ENCODE measurements at regions not wholly inside any gene's neighbourhood (a gene's known extent, or its start where the extent isn't known, plus 50 kb on each side); places are given as distances from the start of the nearest gene placed in this dataset.

DNA sequence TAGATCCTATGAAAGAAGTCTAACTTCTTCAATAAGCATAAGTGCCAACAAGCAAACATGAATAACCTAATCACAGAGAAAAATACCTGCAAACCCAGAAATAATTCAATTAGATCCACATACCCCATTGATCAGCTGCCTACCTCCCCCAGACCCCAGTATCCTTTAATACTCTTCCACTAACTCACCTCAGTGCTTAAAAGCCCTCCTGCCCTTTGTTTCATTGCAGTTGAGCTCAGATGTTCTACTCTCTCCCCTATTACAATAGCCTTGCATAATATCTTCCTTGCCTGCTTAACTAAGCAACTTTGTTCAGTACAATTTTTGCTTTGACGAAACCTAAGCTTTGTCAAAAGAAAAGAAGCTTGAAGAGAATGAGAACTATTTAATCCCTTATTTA is 156.0 kb upstream of the ZC3H15 start:
- WGBS (ENCODE audit: insufficient coverage) = no CpG with 5 or more reads among the region's 1 CpG
- H3K4me1 ChIP-seq (ENCODE audit: control insufficient read depth in 2 of 2, insufficient read depth in 2 of 2, low read length in 2 of 2) = no peaks in the 10 kb centered on the region
- CTCF ChIA-PET = no interaction called here
- no peaks in the 10 kb centered on the region for H3K79me2 ChIP-seq (ENCODE audit: control insufficient read depth, insufficient read depth, low read length)
- Mint-ChIP-seq H3K27ac (no peak overlapping the region), H3K9me3 (ENCODE audit: insufficient read depth) (peaks cover 7% of the 10 kb centered on the region), H3K4me1 (no peaks in the 10 kb centered on the region), H3K27me3 (no peaks in the 10 kb centered on the region), H3K4me3 (no peak overlapping the region)
- H3K4me3 ChIP-seq (ENCODE audit: control extremely low read depth in 1 of 5, extremely low read depth in 1 of 5, insufficient read depth in 1 of 5, low read depth in 2 of 5, low read length in 4 of 5) = no peak overlapping the region
- H3K27ac ChIP-seq (ENCODE audit: low read length in 2 of 2) = no peak overlapping the region
- no peaks in the 10 kb centered on the region for H3K9me3 ChIP-seq (ENCODE audit: control extremely low read depth in 1 of 3, control insufficient read depth in 2 of 3, insufficient read depth in 1 of 3, low read length in 2 of 3)
- no peak overlapping the region for H2AFZ ChIP-seq (ENCODE audit: insufficient read depth, low read depth, low read length, poor library complexity, severe bottlenecking)
- no peak overlapping the region for H3K4me2 ChIP-seq (replicated peaks; ENCODE audit: low read depth, low read length, poor library complexity, severe bottlenecking)
- H4K20me1 ChIP-seq (ENCODE audit: control insufficient read depth, insufficient read depth, low read length, poor library complexity, severe bottlenecking) = no peaks in the 10 kb centered on the region
- DNase-seq (no peak), ATAC-seq (ENCODE audit: low read depth) (no peak)
- H3K27me3 ChIP-seq (replicated peaks in 1 of 4; ENCODE audit: control extremely low read depth in 1 of 4, control insufficient read depth in 3 of 4, insufficient read depth in 4 of 4, low read length in 3 of 4) = no peaks in the 10 kb centered on the region
- H3K9ac ChIP-seq (ENCODE audit: low read length) = no peak overlapping the region
- TF ChIP-seq, protein P1, sequence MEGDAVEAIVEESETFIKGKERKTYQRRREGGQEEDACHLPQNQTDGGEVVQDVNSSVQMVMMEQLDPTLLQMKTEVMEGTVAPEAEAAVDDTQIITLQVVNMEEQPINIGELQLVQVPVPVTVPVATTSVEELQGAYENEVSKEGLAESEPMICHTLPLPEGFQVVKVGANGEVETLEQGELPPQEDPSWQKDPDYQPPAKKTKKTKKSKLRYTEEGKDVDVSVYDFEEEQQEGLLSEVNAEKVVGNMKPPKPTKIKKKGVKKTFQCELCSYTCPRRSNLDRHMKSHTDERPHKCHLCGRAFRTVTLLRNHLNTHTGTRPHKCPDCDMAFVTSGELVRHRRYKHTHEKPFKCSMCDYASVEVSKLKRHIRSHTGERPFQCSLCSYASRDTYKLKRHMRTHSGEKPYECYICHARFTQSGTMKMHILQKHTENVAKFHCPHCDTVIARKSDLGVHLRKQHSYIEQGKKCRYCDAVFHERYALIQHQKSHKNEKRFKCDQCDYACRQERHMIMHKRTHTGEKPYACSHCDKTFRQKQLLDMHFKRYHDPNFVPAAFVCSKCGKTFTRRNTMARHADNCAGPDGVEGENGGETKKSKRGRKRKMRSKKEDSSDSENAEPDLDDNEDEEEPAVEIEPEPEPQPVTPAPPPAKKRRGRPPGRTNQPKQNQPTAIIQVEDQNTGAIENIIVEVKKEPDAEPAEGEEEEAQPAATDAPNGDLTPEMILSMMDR (IDR thresholded peaks at IDR 0.05) = no peak
- TF ChIP-seq EZH2 (IDR thresholded peaks at IDR 0.05; ENCODE audit: borderline replicate concordance, insufficient read depth, low read depth, low read length, poor library complexity, severe bottlenecking) = no peak
- POLR2A ChIA-PET = no interaction called here
- intact Hi-C loops (cut with micrococcal nuclease) = no loop called here
- no peaks in the 10 kb centered on the region for H3K36me3 ChIP-seq (replicated peaks in 1 of 2; ENCODE audit: control extremely low read depth in 1 of 2, control insufficient read depth in 1 of 2, extremely low read depth in 1 of 2, insufficient read depth in 2 of 2, low read length in 1 of 2)

DNA sequence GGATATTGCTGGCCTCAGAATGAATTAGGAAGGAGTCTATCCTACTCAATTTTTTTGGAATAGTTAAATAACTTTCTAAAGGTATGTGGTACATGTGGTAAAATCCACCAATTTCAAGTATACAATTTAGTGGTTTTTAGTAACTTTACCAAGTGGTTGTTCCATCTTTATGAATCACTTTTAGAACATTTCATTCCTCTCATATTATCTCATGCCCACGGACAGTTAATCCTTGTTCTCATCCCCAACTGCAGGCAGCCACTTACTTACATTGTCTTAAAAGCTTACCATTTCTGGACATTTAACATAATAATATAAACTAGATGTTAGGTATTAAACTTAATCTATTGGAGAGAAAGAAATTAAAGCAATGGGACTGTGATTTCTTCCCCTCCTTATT is 146.3 kb upstream of the ZC3H15 start:
- Histone ChIP-seq H3K79me2 (ENCODE audit: control insufficient read depth, insufficient read depth, low read length) (no peaks in the 10 kb centered on the region), H3K27ac (ENCODE audit: low read length in 2 of 2) (no peak overlapping the region), H2AFZ (ENCODE audit: insufficient read depth, low read depth, low read length, poor library complexity, severe bottlenecking) (no peak overlapping the region), H4K20me1 (ENCODE audit: control insufficient read depth, insufficient read depth, low read length, poor library complexity, severe bottlenecking) (no peaks in the 10 kb centered on the region), H3K4me3 (ENCODE audit: control extremely low read depth in 1 of 5, extremely low read depth in 1 of 5, insufficient read depth in 1 of 5, low read depth in 2 of 5, low read length in 4 of 5) (no peak overlapping the region), H3K4me2 (replicated peaks; ENCODE audit: low read depth, low read length, poor library complexity, severe bottlenecking) (no peak overlapping the region), H3K9me3 (ENCODE audit: control extremely low read depth in 1 of 3, control insufficient read depth in 2 of 3, insufficient read depth in 1 of 3, low read length in 2 of 3) (peaks cover 0 to 1% (median 0%) of the 10 kb centered on the region in 3 donors), H3K36me3 (replicated peaks in 1 of 2; ENCODE audit: control extremely low read depth in 1 of 2, control insufficient read depth in 1 of 2, extremely low read depth in 1 of 2, insufficient read depth in 2 of 2, low read length in 1 of 2) (no peaks in the 10 kb centered on the region), H3K27me3 (replicated peaks in 1 of 4; ENCODE audit: control extremely low read depth in 1 of 4, control insufficient read depth in 3 of 4, insufficient read depth in 4 of 4, low read length in 3 of 4) (no peaks in the 10 kb centered on the region), H3K9ac (ENCODE audit: low read length) (no peak overlapping the region), H3K4me1 (ENCODE audit: control insufficient read depth in 2 of 2, insufficient read depth in 2 of 2, low read length in 2 of 2) (no peaks in the 10 kb centered on the region)
- Mint-ChIP-seq H3K4me3 (no peak overlapping the region), H3K27ac (no peak overlapping the region), H3K27me3 (no peaks in the 10 kb centered on the region), H3K4me1 (no peaks in the 10 kb centered on the region), H3K9me3 (ENCODE audit: insufficient read depth) (peaks cover 8% of the 10 kb centered on the region)
- POLR2A ChIA-PET = no interaction called here
- CTCF ChIA-PET = no interaction called here
- intact Hi-C loops (cut with micrococcal nuclease) = no loop called here
- no CpG with 5 or more reads among the region's 1 CpG for WGBS (ENCODE audit: insufficient coverage)
- no peak for DNase-seq
- TF ChIP-seq, protein P1 (IDR thresholded peaks at IDR 0.05) = no peak
- no peak for TF ChIP-seq EZH2 (IDR thresholded peaks at IDR 0.05; ENCODE audit: borderline replicate concordance, insufficient read depth, low read depth, low read length, poor library complexity, severe bottlenecking)
- ATAC-seq (ENCODE audit: low read depth) = no peak
